ENCODE measurements at regions not wholly inside any gene's neighbourhood (a gene's known extent, or its start where the extent isn't known, plus 50 kb on each side); places are given as distances from the start of the nearest gene placed in this dataset.

GRCh38 chr3:174417573-174417972, 441.6 kb upstream of the NAALADL2 start:
- TF ChIP-seq, protein P1, sequence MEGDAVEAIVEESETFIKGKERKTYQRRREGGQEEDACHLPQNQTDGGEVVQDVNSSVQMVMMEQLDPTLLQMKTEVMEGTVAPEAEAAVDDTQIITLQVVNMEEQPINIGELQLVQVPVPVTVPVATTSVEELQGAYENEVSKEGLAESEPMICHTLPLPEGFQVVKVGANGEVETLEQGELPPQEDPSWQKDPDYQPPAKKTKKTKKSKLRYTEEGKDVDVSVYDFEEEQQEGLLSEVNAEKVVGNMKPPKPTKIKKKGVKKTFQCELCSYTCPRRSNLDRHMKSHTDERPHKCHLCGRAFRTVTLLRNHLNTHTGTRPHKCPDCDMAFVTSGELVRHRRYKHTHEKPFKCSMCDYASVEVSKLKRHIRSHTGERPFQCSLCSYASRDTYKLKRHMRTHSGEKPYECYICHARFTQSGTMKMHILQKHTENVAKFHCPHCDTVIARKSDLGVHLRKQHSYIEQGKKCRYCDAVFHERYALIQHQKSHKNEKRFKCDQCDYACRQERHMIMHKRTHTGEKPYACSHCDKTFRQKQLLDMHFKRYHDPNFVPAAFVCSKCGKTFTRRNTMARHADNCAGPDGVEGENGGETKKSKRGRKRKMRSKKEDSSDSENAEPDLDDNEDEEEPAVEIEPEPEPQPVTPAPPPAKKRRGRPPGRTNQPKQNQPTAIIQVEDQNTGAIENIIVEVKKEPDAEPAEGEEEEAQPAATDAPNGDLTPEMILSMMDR (IDR thresholded peaks at IDR 0.05; ENCODE audit: low read depth, low read length, missing input control): no peak
- TF ChIP-seq, protein P2, sequence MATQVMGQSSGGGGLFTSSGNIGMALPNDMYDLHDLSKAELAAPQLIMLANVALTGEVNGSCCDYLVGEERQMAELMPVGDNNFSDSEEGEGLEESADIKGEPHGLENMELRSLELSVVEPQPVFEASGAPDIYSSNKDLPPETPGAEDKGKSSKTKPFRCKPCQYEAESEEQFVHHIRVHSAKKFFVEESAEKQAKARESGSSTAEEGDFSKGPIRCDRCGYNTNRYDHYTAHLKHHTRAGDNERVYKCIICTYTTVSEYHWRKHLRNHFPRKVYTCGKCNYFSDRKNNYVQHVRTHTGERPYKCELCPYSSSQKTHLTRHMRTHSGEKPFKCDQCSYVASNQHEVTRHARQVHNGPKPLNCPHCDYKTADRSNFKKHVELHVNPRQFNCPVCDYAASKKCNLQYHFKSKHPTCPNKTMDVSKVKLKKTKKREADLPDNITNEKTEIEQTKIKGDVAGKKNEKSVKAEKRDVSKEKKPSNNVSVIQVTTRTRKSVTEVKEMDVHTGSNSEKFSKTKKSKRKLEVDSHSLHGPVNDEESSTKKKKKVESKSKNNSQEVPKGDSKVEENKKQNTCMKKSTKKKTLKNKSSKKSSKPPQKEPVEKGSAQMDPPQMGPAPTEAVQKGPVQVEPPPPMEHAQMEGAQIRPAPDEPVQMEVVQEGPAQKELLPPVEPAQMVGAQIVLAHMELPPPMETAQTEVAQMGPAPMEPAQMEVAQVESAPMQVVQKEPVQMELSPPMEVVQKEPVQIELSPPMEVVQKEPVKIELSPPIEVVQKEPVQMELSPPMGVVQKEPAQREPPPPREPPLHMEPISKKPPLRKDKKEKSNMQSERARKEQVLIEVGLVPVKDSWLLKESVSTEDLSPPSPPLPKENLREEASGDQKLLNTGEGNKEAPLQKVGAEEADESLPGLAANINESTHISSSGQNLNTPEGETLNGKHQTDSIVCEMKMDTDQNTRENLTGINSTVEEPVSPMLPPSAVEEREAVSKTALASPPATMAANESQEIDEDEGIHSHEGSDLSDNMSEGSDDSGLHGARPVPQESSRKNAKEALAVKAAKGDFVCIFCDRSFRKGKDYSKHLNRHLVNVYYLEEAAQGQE (IDR thresholded peaks at IDR 0.05): no peak
